ENCODE measurements at regions not wholly inside any gene's neighbourhood (a gene's known extent, or its start where the extent isn't known, plus 50 kb on each side); places are given as distances from the start of the nearest gene placed in this dataset.

- no peak for TF ChIP-seq CTCF (IDR thresholded peaks at IDR 0.05; ENCODE audit: insufficient read depth, low read length)
- TF ChIP-seq GABPA (IDR thresholded peaks at IDR 0.05; ENCODE audit: low read depth): no peak
- TF ChIP-seq REST (IDR thresholded peaks at IDR 0.05; ENCODE audit: insufficient replicate concordance, low read depth): no peak
- TF ChIP-seq POLR2AphosphoS5 (IDR thresholded peaks at IDR 0.05; ENCODE audit: low read depth): no peak
- no peak overlapping the region for H3K4me3 ChIP-seq (replicated peaks; ENCODE audit: insufficient read depth, low read length)
- peaks cover 2% of the 10 kb centered on the region for H3K27me3 ChIP-seq (ENCODE audit: insufficient read depth, poor library complexity, severe bottlenecking)
- DNase-seq (ENCODE audit: low read depth in 1 of 2, low spot score in 1 of 2): no peak
- H3K27ac ChIP-seq (replicated peaks): no peak overlapping the region
These were observed 295.3 kb downstream of the SP3 start for GRCh38 chr2:173669888-173670287.

GRCh38 chr2:173672573-173673340, 292.4 kb downstream of the SP3 start:
- Histone ChIP-seq H3K27me3 (ENCODE audit: insufficient read depth, poor library complexity, severe bottlenecking) (no peaks in the 10 kb centered on the region), H3K4me3 (replicated peaks; ENCODE audit: insufficient read depth, low read length) (no peak overlapping the region), H3K27ac (replicated peaks) (no peak overlapping the region)
- no peak for DNase-seq (ENCODE audit: low read depth in 1 of 2, low spot score in 1 of 2)
- TF ChIP-seq SPI1 (IDR thresholded peaks at IDR 0.05; ENCODE audit: borderline replicate concordance, low read depth): no peak

GRCh38 chr2:173673640-173674039, 291.5 kb downstream of the SP3 start:
- no peak overlapping the region for H3K4me3 ChIP-seq (replicated peaks; ENCODE audit: insufficient read depth, low read length)
- TF ChIP-seq POLR2AphosphoS5 (IDR thresholded peaks at IDR 0.05; ENCODE audit: low read depth): no peak
- no peak for TF ChIP-seq GABPA (IDR thresholded peaks at IDR 0.05; ENCODE audit: low read depth)
- TF ChIP-seq CTCF (IDR thresholded peaks at IDR 0.05; ENCODE audit: insufficient read depth, low read length): no peak
- TF ChIP-seq SPI1 (IDR thresholded peaks at IDR 0.05; ENCODE audit: borderline replicate concordance, low read depth): no peak
- no peak for TF ChIP-seq REST (IDR thresholded peaks at IDR 0.05; ENCODE audit: insufficient replicate concordance, low read depth)
- no peak overlapping the region for H3K27ac ChIP-seq (replicated peaks)
- H3K27me3 ChIP-seq (ENCODE audit: insufficient read depth, poor library complexity, severe bottlenecking): no peaks in the 10 kb centered on the region
- no peak for DNase-seq (ENCODE audit: low read depth in 1 of 2, low spot score in 1 of 2)

GRCh38 chr2:173676647-173677046, 288.5 kb downstream of the SP3 start:
- no peaks in the 10 kb centered on the region for H3K27me3 ChIP-seq (ENCODE audit: insufficient read depth, poor library complexity, severe bottlenecking)
- H3K27ac ChIP-seq (replicated peaks): no peak overlapping the region
- no peak overlapping the region for H3K4me3 ChIP-seq (replicated peaks; ENCODE audit: insufficient read depth, low read length)
- no peak for DNase-seq (ENCODE audit: low read depth in 1 of 2, low spot score in 1 of 2)
- TF ChIP-seq GABPA (IDR thresholded peaks at IDR 0.05; ENCODE audit: low read depth) (no peak), REST (IDR thresholded peaks at IDR 0.05; ENCODE audit: insufficient replicate concordance, low read depth) (no peak), CTCF (IDR thresholded peaks at IDR 0.05; ENCODE audit: insufficient read depth, low read length) (no peak), SPI1 (IDR thresholded peaks at IDR 0.05; ENCODE audit: borderline replicate concordance, low read depth) (no peak), POLR2AphosphoS5 (IDR thresholded peaks at IDR 0.05; ENCODE audit: low read depth) (no peak)
